ENCODE measurements at regions not wholly inside any gene's neighbourhood (a gene's known extent, or its start where the extent isn't known, plus 50 kb on each side); places are given as distances from the start of the nearest gene placed in this dataset.

GRCh38 chr1:221279146-221279545 is 399.9 kb downstream of the HLX start:
- TF ChIP-seq GATA2 (IDR thresholded peaks at IDR 0.05; ENCODE audit: low read depth, low read length) (no peak), GATA3 (IDR thresholded peaks at IDR 0.05; ENCODE audit: low read depth, low read length) (no peak)

- TF ChIP-seq GATA2 (IDR thresholded peaks at IDR 0.05; ENCODE audit: low read depth, low read length): no peak
- no peak for TF ChIP-seq GATA3 (IDR thresholded peaks at IDR 0.05; ENCODE audit: low read depth, low read length)
Observed at GRCh38 chr1:221283532-221283931, 404.3 kb downstream of the HLX start.

- TF ChIP-seq GATA3 (IDR thresholded peaks at IDR 0.05; ENCODE audit: low read depth, low read length): no peak
- TF ChIP-seq GATA2 (IDR thresholded peaks at IDR 0.05; ENCODE audit: low read depth, low read length): no peak
Observed at GRCh38 chr1:221284028-221284427, 404.8 kb downstream of the HLX start.

- TF ChIP-seq GATA3 (IDR thresholded peaks at IDR 0.05; ENCODE audit: low read depth, low read length) (no peak), GATA2 (IDR thresholded peaks at IDR 0.05; ENCODE audit: low read depth, low read length) (no peak)
Observed at GRCh38 chr1:221286399-221286798, 407.2 kb downstream of the HLX start.

- no peak for TF ChIP-seq GATA2 (IDR thresholded peaks at IDR 0.05; ENCODE audit: low read depth, low read length)
Observed at GRCh38 chr1:221289103-221289502, 409.9 kb downstream of the HLX start.

- TF ChIP-seq GATA3 (IDR thresholded peaks at IDR 0.05; ENCODE audit: low read depth, low read length): no peak
- no peak for TF ChIP-seq GATA2 (IDR thresholded peaks at IDR 0.05; ENCODE audit: low read depth, low read length)
Observed at GRCh38 chr1:221290669-221291068, 411.4 kb downstream of the HLX start.

GRCh38 chr1:221291113-221291512 is 411.9 kb downstream of the HLX start:
- TF ChIP-seq GATA3 (IDR thresholded peaks at IDR 0.05; ENCODE audit: low read depth, low read length) (no peak), GATA2 (IDR thresholded peaks at IDR 0.05; ENCODE audit: low read depth, low read length) (no peak)

- TF ChIP-seq GATA2 (IDR thresholded peaks at IDR 0.05; ENCODE audit: low read depth, low read length) (no peak), GATA3 (IDR thresholded peaks at IDR 0.05; ENCODE audit: low read depth, low read length) (no peak)
Observed at GRCh38 chr1:221292652-221293051, 413.4 kb downstream of the HLX start.

- no peak for TF ChIP-seq GATA3 (IDR thresholded peaks at IDR 0.05; ENCODE audit: low read depth, low read length)
- no peak for TF ChIP-seq GATA2 (IDR thresholded peaks at IDR 0.05; ENCODE audit: low read depth, low read length)
Observed at GRCh38 chr1:221294242-221294641, 415.0 kb downstream of the HLX start.

- TF ChIP-seq GATA2 (IDR thresholded peaks at IDR 0.05; ENCODE audit: low read depth, low read length): no peak
- no peak for TF ChIP-seq GATA3 (IDR thresholded peaks at IDR 0.05; ENCODE audit: low read depth, low read length)
Observed at GRCh38 chr1:221302357-221302756, 423.1 kb downstream of the HLX start.

GRCh38 chr1:221302810-221303209 is 423.6 kb downstream of the HLX start:
- no peak for TF ChIP-seq GATA2 (IDR thresholded peaks at IDR 0.05; ENCODE audit: low read depth, low read length)
- TF ChIP-seq GATA3 (IDR thresholded peaks at IDR 0.05; ENCODE audit: low read depth, low read length): no peak

- no peak for TF ChIP-seq GATA3 (IDR thresholded peaks at IDR 0.05; ENCODE audit: low read depth, low read length)
- no peak for TF ChIP-seq GATA2 (IDR thresholded peaks at IDR 0.05; ENCODE audit: low read depth, low read length)
Observed at GRCh38 chr1:221303623-221304022, 424.4 kb downstream of the HLX start.

GRCh38 chr1:221306239-221306638 is 427.0 kb downstream of the HLX start:
- TF ChIP-seq GATA2 (IDR thresholded peaks at IDR 0.05; ENCODE audit: low read depth, low read length) (no peak), GATA3 (IDR thresholded peaks at IDR 0.05; ENCODE audit: low read depth, low read length) (no peak)

- TF ChIP-seq GATA2 (IDR thresholded peaks at IDR 0.05; ENCODE audit: low read depth, low read length) (no peak), GATA3 (IDR thresholded peaks at IDR 0.05; ENCODE audit: low read depth, low read length) (no peak)
Observed at GRCh38 chr1:221308534-221309511, 429.6 kb downstream of the HLX start.

GRCh38 chr1:221309723-221310122 is 430.5 kb downstream of the HLX start:
- TF ChIP-seq GATA3 (IDR thresholded peaks at IDR 0.05; ENCODE audit: low read depth, low read length): no peak

All from SH-SY5Y (cell line).